ENCODE measurements at regions not wholly inside any gene's neighbourhood (a gene's known extent, or its start where the extent isn't known, plus 50 kb on each side); places are given as distances from the start of the nearest gene placed in this dataset.
"Not testable (repeated sequence)": the region's sequence is repeated elsewhere in the genome, so short reads cannot be mapped to it uniquely, and the experiment has no call there.

DNA sequence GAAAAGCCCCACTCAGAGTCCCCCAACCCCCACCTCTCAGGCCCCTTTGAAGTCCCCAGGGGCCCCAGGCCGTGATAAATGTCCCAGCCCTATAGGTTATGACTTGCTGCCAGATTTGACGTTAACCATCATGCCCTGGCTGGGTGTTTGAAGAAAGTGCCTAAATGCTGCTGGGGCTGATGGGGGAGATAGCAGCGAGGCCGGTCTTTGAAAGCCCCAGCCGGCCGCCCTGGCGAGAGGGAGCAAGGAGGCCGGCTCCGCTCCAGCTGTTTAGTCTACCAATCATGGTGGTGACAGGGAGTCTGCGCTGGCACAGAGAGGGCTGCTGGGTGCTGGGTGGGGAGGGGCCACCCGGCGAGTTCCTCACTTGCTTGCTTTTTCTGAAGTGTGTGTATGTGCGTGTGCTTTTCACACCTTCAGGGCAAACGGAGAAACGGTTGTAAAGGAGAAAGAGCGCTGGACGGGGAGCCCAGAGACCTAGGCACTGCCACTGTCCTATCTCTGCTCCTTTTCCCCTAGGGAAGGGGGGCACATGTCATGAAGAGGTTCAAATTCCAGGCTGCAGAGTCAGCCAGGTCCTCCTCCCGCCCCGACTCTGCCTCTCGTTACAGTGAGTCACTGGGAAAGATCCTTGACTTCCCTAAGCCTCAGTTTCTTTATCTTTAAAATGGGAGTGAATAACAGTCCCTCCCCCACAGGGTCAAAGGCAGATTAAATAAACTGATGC is 126.1 kb upstream of the HAND1 start:
- in situ Hi-C loops (cut with MboI; ENCODE audit: low sequenced_read_pairs, unreplicated experiment), result loop anchor here (25.0 kb wide), 1 partner anchor 542 kb away; no protein-coding TSS in a partner anchor

DNA sequence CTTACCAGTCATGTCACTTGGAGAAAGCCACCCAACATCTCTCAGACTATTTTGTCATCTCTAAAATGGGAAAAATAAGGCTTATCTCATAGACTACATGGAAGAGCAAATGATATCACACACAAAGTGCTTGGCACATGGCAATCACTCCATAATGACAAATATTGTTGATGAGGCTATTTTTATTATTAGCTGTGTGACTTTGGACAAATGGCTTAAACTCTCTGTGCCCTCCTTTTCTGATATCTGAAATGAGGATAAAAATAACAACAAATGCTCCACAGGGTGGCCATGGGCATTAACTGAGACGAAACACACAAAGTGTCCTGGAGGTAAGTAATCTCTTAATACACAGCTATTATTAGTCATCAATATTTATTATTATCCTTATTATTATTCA is 125.5 kb upstream of the HAND1 start:
- TF ChIP-seq, protein P1, sequence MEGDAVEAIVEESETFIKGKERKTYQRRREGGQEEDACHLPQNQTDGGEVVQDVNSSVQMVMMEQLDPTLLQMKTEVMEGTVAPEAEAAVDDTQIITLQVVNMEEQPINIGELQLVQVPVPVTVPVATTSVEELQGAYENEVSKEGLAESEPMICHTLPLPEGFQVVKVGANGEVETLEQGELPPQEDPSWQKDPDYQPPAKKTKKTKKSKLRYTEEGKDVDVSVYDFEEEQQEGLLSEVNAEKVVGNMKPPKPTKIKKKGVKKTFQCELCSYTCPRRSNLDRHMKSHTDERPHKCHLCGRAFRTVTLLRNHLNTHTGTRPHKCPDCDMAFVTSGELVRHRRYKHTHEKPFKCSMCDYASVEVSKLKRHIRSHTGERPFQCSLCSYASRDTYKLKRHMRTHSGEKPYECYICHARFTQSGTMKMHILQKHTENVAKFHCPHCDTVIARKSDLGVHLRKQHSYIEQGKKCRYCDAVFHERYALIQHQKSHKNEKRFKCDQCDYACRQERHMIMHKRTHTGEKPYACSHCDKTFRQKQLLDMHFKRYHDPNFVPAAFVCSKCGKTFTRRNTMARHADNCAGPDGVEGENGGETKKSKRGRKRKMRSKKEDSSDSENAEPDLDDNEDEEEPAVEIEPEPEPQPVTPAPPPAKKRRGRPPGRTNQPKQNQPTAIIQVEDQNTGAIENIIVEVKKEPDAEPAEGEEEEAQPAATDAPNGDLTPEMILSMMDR (IDR thresholded peaks at IDR 0.05; ENCODE audit: borderline replicate concordance, control extremely low read depth, extremely low read depth, insufficient read depth, missing control alignments), result no peak
- DNase-seq (ENCODE audit: low spot score), result no peak
- in situ Hi-C loops (cut with MboI; ENCODE audit: low sequenced_read_pairs, unreplicated experiment), result loop anchor here (25.0 kb wide), 1 partner anchor 541 kb away; no protein-coding TSS in a partner anchor

More for the DNA sequence above, 126.1 kb upstream of the HAND1 start:
- DNase-seq (ENCODE audit: low spot score), result no peak
- TF ChIP-seq, protein P1 (IDR thresholded peaks at IDR 0.05; ENCODE audit: borderline replicate concordance, control extremely low read depth, extremely low read depth, insufficient read depth, missing control alignments), result no peak

- in situ Hi-C loops (cut with MboI; ENCODE audit: low sequenced_read_pairs, unreplicated experiment), result loop anchor here (25.0 kb wide), 1 partner anchor 541 kb away; no protein-coding TSS in a partner anchor
- no peak for DNase-seq (ENCODE audit: low spot score)
- TF ChIP-seq, protein P1 (IDR thresholded peaks at IDR 0.05; ENCODE audit: borderline replicate concordance, control extremely low read depth, extremely low read depth, insufficient read depth, missing control alignments), result no peak
These were observed 125.0 kb upstream of the HAND1 start for GRCh38 chr5:154603011-154603410.

GRCh38 chr5:154601014-154601413 is 123.0 kb upstream of the HAND1 start:
- in situ Hi-C loops (cut with MboI; ENCODE audit: low sequenced_read_pairs, unreplicated experiment), result loop anchor here (25.0 kb wide), 1 partner anchor 539 kb away; no protein-coding TSS in a partner anchor
- DNase-seq (ENCODE audit: low spot score), result no peak
- TF ChIP-seq, protein P1 (IDR thresholded peaks at IDR 0.05; ENCODE audit: borderline replicate concordance, control extremely low read depth, extremely low read depth, insufficient read depth, missing control alignments), result no peak

DNA sequence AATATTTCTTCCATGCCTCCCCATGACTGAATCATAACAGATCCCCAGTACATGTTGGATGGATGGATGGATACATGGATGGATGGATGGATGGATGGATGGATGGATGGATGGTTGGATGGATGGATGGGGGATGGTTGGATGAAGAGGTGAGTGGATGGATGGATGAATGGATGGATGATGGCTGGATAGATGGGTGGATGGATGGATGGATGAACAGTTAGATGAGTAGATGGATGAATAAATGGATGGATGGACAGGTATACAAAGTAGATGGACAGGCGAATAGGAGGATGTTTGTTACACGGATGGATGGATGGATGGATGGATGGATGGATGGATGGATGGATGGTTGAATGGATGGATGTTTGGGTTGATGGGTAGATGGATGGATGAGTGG is 120.0 kb upstream of the HAND1 start:
- in situ Hi-C loops (cut with MboI; ENCODE audit: low sequenced_read_pairs, unreplicated experiment), result no loop called here
- DNase-seq (ENCODE audit: low spot score), result no peak
- TF ChIP-seq, protein P1 (IDR thresholded peaks at IDR 0.05; ENCODE audit: borderline replicate concordance, control extremely low read depth, extremely low read depth, insufficient read depth, missing control alignments), result no peak

GRCh38 chr5:154596844-154597243 is 118.8 kb upstream of the HAND1 start:
- DNase-seq (ENCODE audit: low spot score); in situ Hi-C loops (cut with MboI; ENCODE audit: low sequenced_read_pairs, unreplicated experiment): not testable (repeated sequence)

GRCh38 chr5:154595662-154596061 is 117.6 kb upstream of the HAND1 start:
- in situ Hi-C loops (cut with MboI; ENCODE audit: low sequenced_read_pairs, unreplicated experiment), result no loop called here
- DNase-seq (ENCODE audit: low spot score), result no peak

More at GRCh38 chr5:154595662-154596061, 117.6 kb upstream of the HAND1 start:
- TF ChIP-seq, protein P1 (IDR thresholded peaks at IDR 0.05; ENCODE audit: borderline replicate concordance, control extremely low read depth, extremely low read depth, insufficient read depth, missing control alignments), result no peak

All from GM13976 (cell line).